ENCODE measurements at regions not wholly inside any gene's neighbourhood (a gene's known extent, or its start where the extent isn't known, plus 50 kb on each side); places are given as distances from the start of the nearest gene placed in this dataset.

- H3K4me1 ChIP-seq = no peaks in the 10 kb centered on the region
- H3K27ac ChIP-seq = no peak overlapping the region
- H3K9me3 ChIP-seq = no peaks in the 10 kb centered on the region
- H3K4me3 ChIP-seq = no peak overlapping the region
- no peaks in the 10 kb centered on the region for H3K27me3 ChIP-seq
- TF ChIP-seq POLR2A (IDR thresholded peaks at IDR 0.05) = no peak
- no peak for TF ChIP-seq POLR2AphosphoS5 (IDR thresholded peaks at IDR 0.05; ENCODE audit: insufficient read depth in 1 of 2, low read depth in 1 of 2)
- no peak for DNase-seq (ENCODE audit: extremely low spot score in 2 of 2)
- intact Hi-C loops (cut with DNase I) = no loop called here
- no peaks in the 10 kb centered on the region for H3K36me3 ChIP-seq
These were observed 242.4 kb upstream of the SLC10A2 start for GRCh38 chr13:103308667-103309066.

DNA sequence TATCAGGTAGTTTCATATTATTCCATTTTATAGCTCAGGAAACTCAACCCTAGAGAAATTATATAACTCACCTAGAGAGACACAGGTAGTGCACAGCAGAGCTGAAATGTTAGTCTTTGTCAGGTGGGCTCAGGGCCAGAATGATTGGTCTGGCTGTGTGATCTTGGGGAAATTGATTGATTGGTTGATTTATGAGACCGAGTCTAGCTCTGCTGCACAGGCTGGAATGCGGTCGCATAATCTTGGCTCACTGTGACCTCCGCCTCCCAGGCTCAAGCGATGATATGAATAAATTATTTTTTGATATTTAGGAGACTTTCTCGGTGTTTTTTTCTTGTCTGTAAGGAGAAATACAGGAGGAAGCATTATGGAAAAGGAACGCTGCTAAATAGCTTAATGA lies 239.9 kb upstream of the SLC10A2 start:
- Histone ChIP-seq H3K27ac (no peak overlapping the region), H3K4me1 (no peaks in the 10 kb centered on the region), H3K27me3 (no peaks in the 10 kb centered on the region), H3K9me3 (no peaks in the 10 kb centered on the region), H3K4me3 (no peak overlapping the region), H3K36me3 (no peaks in the 10 kb centered on the region)
- TF ChIP-seq, protein P1, sequence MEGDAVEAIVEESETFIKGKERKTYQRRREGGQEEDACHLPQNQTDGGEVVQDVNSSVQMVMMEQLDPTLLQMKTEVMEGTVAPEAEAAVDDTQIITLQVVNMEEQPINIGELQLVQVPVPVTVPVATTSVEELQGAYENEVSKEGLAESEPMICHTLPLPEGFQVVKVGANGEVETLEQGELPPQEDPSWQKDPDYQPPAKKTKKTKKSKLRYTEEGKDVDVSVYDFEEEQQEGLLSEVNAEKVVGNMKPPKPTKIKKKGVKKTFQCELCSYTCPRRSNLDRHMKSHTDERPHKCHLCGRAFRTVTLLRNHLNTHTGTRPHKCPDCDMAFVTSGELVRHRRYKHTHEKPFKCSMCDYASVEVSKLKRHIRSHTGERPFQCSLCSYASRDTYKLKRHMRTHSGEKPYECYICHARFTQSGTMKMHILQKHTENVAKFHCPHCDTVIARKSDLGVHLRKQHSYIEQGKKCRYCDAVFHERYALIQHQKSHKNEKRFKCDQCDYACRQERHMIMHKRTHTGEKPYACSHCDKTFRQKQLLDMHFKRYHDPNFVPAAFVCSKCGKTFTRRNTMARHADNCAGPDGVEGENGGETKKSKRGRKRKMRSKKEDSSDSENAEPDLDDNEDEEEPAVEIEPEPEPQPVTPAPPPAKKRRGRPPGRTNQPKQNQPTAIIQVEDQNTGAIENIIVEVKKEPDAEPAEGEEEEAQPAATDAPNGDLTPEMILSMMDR (IDR thresholded peaks at IDR 0.05) = no peak
- TF ChIP-seq POLR2AphosphoS5 (IDR thresholded peaks at IDR 0.05; ENCODE audit: insufficient read depth in 1 of 2, low read depth in 1 of 2) = no peak
- TF ChIP-seq POLR2A (IDR thresholded peaks at IDR 0.05) = no peak
- intact Hi-C loops (cut with DNase I) = no loop called here
- DNase-seq (ENCODE audit: extremely low spot score in 2 of 2) = no peak

- intact Hi-C loops (cut with DNase I) = no loop called here
- Histone ChIP-seq H3K9me3 (no peaks in the 10 kb centered on the region), H3K4me3 (no peak overlapping the region), H3K27me3 (no peaks in the 10 kb centered on the region), H3K27ac (no peak overlapping the region), H3K4me1 (no peaks in the 10 kb centered on the region), H3K36me3 (no peaks in the 10 kb centered on the region)
- TF ChIP-seq, protein P1 (IDR thresholded peaks at IDR 0.05) = no peak
- TF ChIP-seq POLR2AphosphoS5 (IDR thresholded peaks at IDR 0.05; ENCODE audit: insufficient read depth in 1 of 2, low read depth in 1 of 2) (no peak), POLR2A (IDR thresholded peaks at IDR 0.05) (no peak)
- DNase-seq (ENCODE audit: extremely low spot score in 2 of 2) = no peak
These were observed 236.9 kb upstream of the SLC10A2 start for GRCh38 chr13:103303078-103303651.

DNA sequence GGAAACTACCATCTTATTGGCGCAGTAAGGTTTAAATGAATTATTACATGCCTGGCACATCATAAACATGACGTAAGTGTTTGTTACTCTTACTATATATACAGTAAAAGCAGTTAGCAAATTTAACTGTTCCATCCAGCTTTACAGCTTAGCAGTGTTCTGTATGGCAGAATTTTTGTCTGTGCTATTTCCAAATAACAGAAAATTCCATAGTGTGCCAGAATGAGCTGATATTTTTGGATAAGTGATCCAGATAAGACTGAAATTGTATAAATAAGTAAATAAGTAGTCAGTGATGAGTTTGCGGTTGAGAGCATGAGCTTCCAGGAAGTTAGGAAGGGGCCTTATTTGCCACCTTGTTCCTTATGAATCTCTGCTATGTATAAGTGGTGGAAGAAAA lies 236.5 kb upstream of the SLC10A2 start:
- TF ChIP-seq POLR2A (IDR thresholded peaks at IDR 0.05) (no peak), POLR2AphosphoS5 (IDR thresholded peaks at IDR 0.05; ENCODE audit: insufficient read depth in 1 of 2, low read depth in 1 of 2) (no peak)
- H3K27ac ChIP-seq = no peak overlapping the region
- H3K9me3 ChIP-seq = no peaks in the 10 kb centered on the region
- H3K4me1 ChIP-seq = no peaks in the 10 kb centered on the region
- no peak for DNase-seq (ENCODE audit: extremely low spot score in 2 of 2)
- no peaks in the 10 kb centered on the region for H3K36me3 ChIP-seq
- intact Hi-C loops (cut with DNase I) = no loop called here
- H3K27me3 ChIP-seq = no peaks in the 10 kb centered on the region
- H3K4me3 ChIP-seq = no peak overlapping the region

GRCh38 chr13:103299079-103299478 lies 232.9 kb upstream of the SLC10A2 start:
- H3K27me3 ChIP-seq = no peaks in the 10 kb centered on the region
- H3K4me1 ChIP-seq = no peaks in the 10 kb centered on the region
- DNase-seq (ENCODE audit: extremely low spot score in 2 of 2) = no peak
- H3K27ac ChIP-seq = no peak overlapping the region
- no peaks in the 10 kb centered on the region for H3K9me3 ChIP-seq
- TF ChIP-seq POLR2AphosphoS5 (IDR thresholded peaks at IDR 0.05; ENCODE audit: insufficient read depth in 1 of 2, low read depth in 1 of 2) = no peak
- TF ChIP-seq, protein P1 (IDR thresholded peaks at IDR 0.05) = no peak
- no peak for TF ChIP-seq POLR2A (IDR thresholded peaks at IDR 0.05)
- no peaks in the 10 kb centered on the region for H3K36me3 ChIP-seq
- H3K4me3 ChIP-seq = no peak overlapping the region
- intact Hi-C loops (cut with DNase I) = no loop called here

DNA sequence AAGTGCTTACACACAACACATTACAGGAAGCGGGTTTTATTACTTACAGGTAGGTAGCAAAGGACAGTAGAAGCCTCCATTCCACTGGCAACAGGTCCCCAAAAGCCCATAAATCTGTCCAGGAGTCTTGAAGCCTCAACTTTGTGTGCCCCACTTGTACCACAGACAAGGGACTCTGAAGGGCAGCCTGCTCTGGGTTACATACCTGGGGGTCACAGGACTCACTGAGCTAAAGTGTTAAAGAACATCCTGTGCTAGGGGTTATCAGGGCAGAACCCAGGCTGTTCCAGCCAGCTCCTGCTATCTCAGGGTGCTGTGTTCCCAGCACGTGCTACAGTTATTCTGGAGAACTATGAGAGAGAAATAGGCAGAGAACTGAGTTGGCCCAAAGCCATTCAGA lies 230.9 kb upstream of the SLC10A2 start:
- TF ChIP-seq POLR2A (IDR thresholded peaks at IDR 0.05) (no peak), POLR2AphosphoS5 (IDR thresholded peaks at IDR 0.05; ENCODE audit: insufficient read depth in 1 of 2, low read depth in 1 of 2) (no peak)
- TF ChIP-seq, protein P1 (IDR thresholded peaks at IDR 0.05) = no peak

More for the DNA sequence above, 230.9 kb upstream of the SLC10A2 start:
- intact Hi-C loops (cut with DNase I) = no loop called here
- Histone ChIP-seq H3K36me3 (no peaks in the 10 kb centered on the region), H3K27ac (no peak overlapping the region), H3K4me3 (no peak overlapping the region), H3K27me3 (no peaks in the 10 kb centered on the region), H3K9me3 (no peaks in the 10 kb centered on the region), H3K4me1 (no peaks in the 10 kb centered on the region)
- no peak for DNase-seq (ENCODE audit: extremely low spot score in 2 of 2)

All from vagina (tissue), 2 donors.